T follicular helper cell (primary cell): ENCODE measurements at regions not wholly inside any gene's neighbourhood (a gene's known extent, or its start where the extent isn't known, plus 50 kb on each side); places are given as distances from the start of the nearest gene placed in this dataset.

Experiments
- DNase-seq: peaks from one replicate; pipeline ENCODE4 v3.0.0-alpha.2; 2020; ENCODE audit warnings: low read depth

- no peak for DNase-seq
These were observed 464.3 kb upstream of the RGMA start for GRCh38 chr15:93553167-93553935.

GRCh38 chr15:93543093-93543492 is 454.1 kb upstream of the RGMA start:
- DNase-seq = no peak

- no peak for DNase-seq
These were observed 438.5 kb upstream of the RGMA start for GRCh38 chr15:93527374-93528050.

GRCh38 chr15:93524432-93524831 is 435.4 kb upstream of the RGMA start:
- DNase-seq = no peak

GRCh38 chr15:93523481-93523880 is 434.5 kb upstream of the RGMA start:
- DNase-seq = no peak

GRCh38 chr15:93520206-93520605 is 431.2 kb upstream of the RGMA start:
- no peak for DNase-seq

- no peak for DNase-seq
These were observed 430.6 kb upstream of the RGMA start for GRCh38 chr15:93519599-93519998.

GRCh38 chr15:93517176-93517575 is 428.2 kb upstream of the RGMA start:
- DNase-seq = no peak

- no peak for DNase-seq
These were observed 426.4 kb upstream of the RGMA start for GRCh38 chr15:93515256-93516051.

GRCh38 chr15:93506646-93507045 is 417.6 kb upstream of the RGMA start:
- DNase-seq = no peak

GRCh38 chr15:93505506-93505905 is 416.5 kb upstream of the RGMA start:
- no peak for DNase-seq

GRCh38 chr15:93501946-93502345 is 412.9 kb upstream of the RGMA start:
- DNase-seq = no peak

- DNase-seq = no peak
These were observed 411.1 kb upstream of the RGMA start for GRCh38 chr15:93500155-93500554.

GRCh38 chr15:93497291-93497690 is 408.3 kb upstream of the RGMA start:
- DNase-seq = no peak

GRCh38 chr15:93496888-93497287 is 407.9 kb upstream of the RGMA start:
- DNase-seq = no peak

GRCh38 chr15:93495799-93496637 is 407.0 kb upstream of the RGMA start:
- DNase-seq = no peak

- DNase-seq = no peak
These were observed 404.2 kb upstream of the RGMA start for GRCh38 chr15:93493172-93493571.

GRCh38 chr15:93491291-93491690 is 402.3 kb upstream of the RGMA start:
- no peak for DNase-seq

GRCh38 chr15:93488296-93488713 is 399.3 kb upstream of the RGMA start:
- DNase-seq = no peak

GRCh38 chr15:93486407-93487117 is 397.6 kb upstream of the RGMA start:
- DNase-seq = no peak
